Neural cell (in vitro differentiated cells): ENCODE measurements at regions not wholly inside any gene's neighbourhood (a gene's known extent, or its start where the extent isn't known, plus 50 kb on each side); places are given as distances from the start of the nearest gene placed in this dataset.

Experiments
- CTCF ChIP-seq: fragments of 450-650 bp; IDR thresholded peaks from 2 replicates; pipeline ENCODE4 v1.5.1; 2014; ENCODE audit warnings: antibody characterized with exemption, mild to moderate bottlenecking, moderate library complexity; ENCODE audit not compliant: poor library complexity, severe bottlenecking
- EZH2 ChIP-seq: fragments of 200-600, 300-800 bp; shearing (Covaris generic), sonication (generic); IDR thresholded peaks from 2 replicates; pipeline ENCODE4 v1.6.1; 2014; ENCODE audit warnings: antibody characterized with exemption, low read length, borderline replicate concordance, mild to moderate bottlenecking; ENCODE audit not compliant: insufficient read depth, poor library complexity, severe bottlenecking
- POLR2AphosphoS5 ChIP-seq: IDR thresholded peaks from 2 replicates; pipeline ENCODE4 v1.6.1; 2012

GRCh38 chr13:22095794-22096193, 424.9 kb downstream of the FGF9 start:
- no peak for TF ChIP-seq CTCF
- no peak for TF ChIP-seq EZH2
- no peak for TF ChIP-seq POLR2AphosphoS5
